SK-N-SH (cell line): ENCODE measurements at regions not wholly inside any gene's neighbourhood (a gene's known extent, or its start where the extent isn't known, plus 50 kb on each side); places are given as distances from the start of the nearest gene placed in this dataset.

ENCODE experiments used
- CTCF ChIA-PET: fragments of 300-600, 350-600 bp; formaldehyde crosslinking; extraction: SDS; loops from one replicate; lab custom pipeline; 2021; lab: Yijun Ruan, JAX
- POLR2A ChIA-PET: fragments of 350-600 bp; sonication (Branson Sonifier 250); formaldehyde crosslinking; extraction: SDS; loops from one replicate; lab custom pipeline; 2020; ENCODE audit warnings: antibody characterized with exemption, inconsistent platforms; lab: Yijun Ruan, JAX
- DNase-seq: peaks from one replicate; pipeline ENCODE4 v3.0.0; 2012
- H2AFZ ChIP-seq: fragments of 200-600 bp; sonication (generic); 2 replicates; pipeline ENCODE4 v1.8.1; 2016; ENCODE audit warnings: antibody characterized with exemption, mild to moderate bottlenecking, low read depth
- H3F3A ChIP-seq: fragments of 200-600 bp; sonication (generic); replicated peaks from 2 replicates; pipeline ENCODE3; 2016; ENCODE audit warnings: antibody characterized with exemption, mild to moderate bottlenecking; ENCODE audit not compliant: insufficient read depth
- H3K27ac ChIP-seq, 2 experiments: fragments of 200-500 bp in 1 of 2; fragments of 200-600 bp in 1 of 2; sonication (Bioruptor generic) in 1 of 2; sonication (generic), shearing (Covaris generic) in 1 of 2; 2 replicates each; pipeline versions ENCODE4 v1.5.1 to v1.6.1; 2014 to 2016; ENCODE audit warnings: low read depth in 2 of 2, inconsistent platforms in 1 of 2, low read length in 1 of 2, mild to moderate bottlenecking in 1 of 2, mixed read lengths in 1 of 2
- H3K27me3 ChIP-seq: fragments of 200-600 bp; sonication (generic), shearing (Covaris generic); 2 replicates; pipeline ENCODE4 v1.6.1; 2016; ENCODE audit warnings: mixed run types; ENCODE audit not compliant: insufficient read depth
- H3K36me3 ChIP-seq, 2 experiments: fragments of 200-500 bp in 1 of 2; fragments of 200-600 bp in 1 of 2; sonication (Bioruptor generic) in 1 of 2; sonication (generic) in 1 of 2; replicated peaks in 1 of 2; 2 replicates each; pipeline versions ENCODE3 to v1.5.1; 2014 to 2016; ENCODE audit warnings: low read length in 1 of 2, mild to moderate bottlenecking in 1 of 2; ENCODE audit not compliant: insufficient read depth in 2 of 2, control insufficient read depth in 1 of 2
- H3K4me1 ChIP-seq, 2 experiments: fragments of 200-500 bp in 1 of 2; fragments of 200-600 bp in 1 of 2; sonication (Bioruptor generic) in 1 of 2; sonication (generic), shearing (Covaris generic) in 1 of 2; 2 replicates each; pipeline versions ENCODE4 v1.5.1 to v1.6.1; 2014 to 2016; ENCODE audit warnings: low read depth in 1 of 2, low read length in 1 of 2, mixed run types in 1 of 2; ENCODE audit not compliant: insufficient read depth in 2 of 2, control insufficient read depth in 1 of 2
- H3K4me2 ChIP-seq: fragments of 200-600 bp; sonication (generic), shearing (Covaris generic); 2 replicates; pipeline ENCODE4 v1.6.1; 2017; ENCODE audit warnings: mixed run types
- H3K4me3 ChIP-seq, 2 experiments: fragments of 200-500 bp in 1 of 2; fragments of 200-600 bp in 1 of 2; sonication (Bioruptor generic) in 1 of 2; sonication (generic), shearing (Covaris generic) in 1 of 2; 2 replicates each; pipeline versions ENCODE4 v1.5.1 to v1.8.1; 2014 to 2016; ENCODE audit warnings: low read depth in 2 of 2, inconsistent platforms in 1 of 2, low read length in 1 of 2, mild to moderate bottlenecking in 1 of 2, mixed read lengths in 1 of 2, moderate library complexity in 1 of 2
- H3K79me2 ChIP-seq: fragments of 200-600 bp; sonication (generic); 2 replicates; pipeline ENCODE4 v1.8.1; 2017; ENCODE audit warnings: mild to moderate bottlenecking; ENCODE audit not compliant: insufficient read depth
- H3K9ac ChIP-seq: fragments of 200-600 bp; sonication (generic); 2 replicates; pipeline ENCODE4 v1.6.1; 2017; ENCODE audit warnings: mixed run types
- H3K9me2 ChIP-seq: fragments of 200-600 bp; sonication (generic); 2 replicates; pipeline ENCODE4 v1.6.1; 2017; ENCODE audit warnings: mixed run types
- H3K9me3 ChIP-seq: fragments of 200-600 bp; sonication (generic); 2 replicates; pipeline ENCODE4 v1.6.1; 2017; ENCODE audit warnings: mixed run types, mild to moderate bottlenecking, moderate library complexity
- H4K20me1 ChIP-seq: fragments of 200-600 bp; sonication (generic); 2 replicates; pipeline ENCODE4 v1.6.1; 2017; ENCODE audit warnings: mild to moderate bottlenecking, mixed run types; ENCODE audit not compliant: insufficient read depth
- CHD2 ChIP-seq: fragments of 150-350 bp; IDR thresholded peaks from 2 replicates; pipeline ENCODE4 v1.6.1; 2018; ENCODE audit warnings: low read length; ENCODE audit not compliant: partially characterized antibody
- CTCF ChIP-seq: fragments of 200-600 bp; sonication (generic); IDR thresholded peaks from 2 replicates; pipeline ENCODE4 v1.6.1; 2017; ENCODE audit warnings: antibody characterized with exemption, mild to moderate bottlenecking, moderate library complexity
- ELF1 ChIP-seq: IDR thresholded peaks from 2 replicates; pipeline ENCODE4 v1.4.0; 2012
- FOXJ3 ChIP-seq: sonication (generic); formaldehyde crosslinking; IDR thresholded peaks from 2 replicates; pipeline ENCODE4 v1.5.1; 2020; ENCODE audit warnings: mild to moderate bottlenecking, missing genetic modification reagents
- FOXM1 ChIP-seq: IDR thresholded peaks from 2 replicates; pipeline ENCODE4 v1.4.0; 2012; ENCODE audit warnings: low read depth, mild to moderate bottlenecking
- GABPA ChIP-seq: IDR thresholded peaks from 2 replicates; pipeline ENCODE4 v1.4.0; 2012; ENCODE audit warnings: low read depth, mild to moderate bottlenecking
- JUND ChIP-seq: IDR thresholded peaks from 2 replicates; pipeline ENCODE4 v1.4.0; 2012
- NFIC ChIP-seq: IDR thresholded peaks from 2 replicates; pipeline ENCODE4 v1.4.0; 2012; ENCODE audit warnings: borderline replicate concordance
- NRF1 ChIP-seq: IDR thresholded peaks from 2 replicates; pipeline ENCODE4 v1.6.1; 2012; ENCODE audit warnings: low read depth, mild to moderate bottlenecking, low read length
- POLR2AphosphoS5 ChIP-seq: IDR thresholded peaks from 2 replicates; pipeline ENCODE4 v1.6.1; 2012; ENCODE audit warnings: low read depth, low read length
- RCOR1 ChIP-seq: fragments of 150-350 bp; IDR thresholded peaks from 2 replicates; pipeline ENCODE4 v1.6.1; 2017; ENCODE audit warnings: antibody characterized with exemption, low read length
- REST ChIP-seq: IDR thresholded peaks from 2 replicates; pipeline ENCODE4 v1.6.1; 2012; ENCODE audit warnings: mild to moderate bottlenecking, low read depth, low read length, moderate library complexity
- RXRA ChIP-seq: IDR thresholded peaks from 2 replicates; pipeline ENCODE4 v1.4.0; 2012; ENCODE audit warnings: low read depth, mild to moderate bottlenecking, borderline replicate concordance
- SIN3A ChIP-seq: IDR thresholded peaks from 2 replicates; pipeline ENCODE4 v1.6.1; 2012; ENCODE audit warnings: low read depth, mild to moderate bottlenecking, low read length, moderate library complexity, borderline replicate concordance
- SMC3 ChIP-seq: IDR thresholded peaks from 2 replicates; pipeline ENCODE4 v1.6.1; 2012; ENCODE audit warnings: low read depth, low read length, improper control_type of control experiment
- TCF12 ChIP-seq: IDR thresholded peaks from 2 replicates; pipeline ENCODE4 v1.4.0; 2012
- USF2 ChIP-seq: fragments of 150-350 bp; IDR thresholded peaks from 2 replicates; pipeline ENCODE4 v1.6.1; 2017; ENCODE audit warnings: antibody characterized with exemption, low read length, low read depth, borderline replicate concordance
- ZBTB33 ChIP-seq: IDR thresholded peaks from 2 replicates; pipeline ENCODE4 v1.4.0; 2012; ENCODE audit warnings: low read depth, borderline replicate concordance
- WGBS: methylation state at CpG from one replicate; pipeline ENCODE4 v1.1.6; 2017; ENCODE audit warnings: low lambda C conversion rate; 5-methylcytosine and 5-hydroxymethylcytosine counted together

- H3K9ac ChIP-seq: peak overlapping the region; percentile 80
- peaks cover 87% of the 10 kb centered on the region for H3K79me2 ChIP-seq
- H3K9me3 ChIP-seq: no peaks in the 10 kb centered on the region
- no peak for TF ChIP-seq CTCF
- no peak for TF ChIP-seq SIN3A
- no peak for TF ChIP-seq POLR2AphosphoS5
- no peak for TF ChIP-seq GABPA
- TF ChIP-seq USF2: no peak
- no peak for TF ChIP-seq ELF1
- TF ChIP-seq RXRA: no peak
- no peak for TF ChIP-seq TCF12
- TF ChIP-seq RCOR1: no peak
- ChIA-PET CTCF (interaction anchor here (1.2 to 10.9 kb wide), 9 partner anchors 9 to 431 kb away, joined by 3 to 188 read pairs (median 5); no protein-coding TSS in a partner anchor), POLR2A (interaction anchor here (1.7 kb wide), 1 partner anchor 584 kb away, joined by 3 read pairs; the partner anchor contains the start of gene HPCAL4)
- peak overlapping the region; percentile 83 to 86 for H3K27ac ChIP-seq
- WGBS: 8% methylated on average over 8 of the region's 8 CpGs
- H3K4me3 ChIP-seq: peak overlapping the region; percentile 78 to 92
- no peaks in the 10 kb centered on the region for H3K36me3 ChIP-seq
- H3F3A ChIP-seq: peaks cover 29% of the 10 kb centered on the region
- H3K4me2 ChIP-seq: peak overlapping the region; percentile 79
- H3K4me1 ChIP-seq: peaks cover 29 to 47% of the 10 kb centered on the region in 2 experiments
- H2AFZ ChIP-seq: no peak overlapping the region
- no peaks in the 10 kb centered on the region for H3K27me3 ChIP-seq
- H3K9me2 ChIP-seq: no peaks in the 10 kb centered on the region
- DNase-seq: no peak
- H4K20me1 ChIP-seq: peaks cover 34% of the 10 kb centered on the region
These were observed 81.5 kb downstream of the NDUFS5 start for GRCh38 chr1:39107341-39108290.

- Histone ChIP-seq H3K9me2 (no peaks in the 10 kb centered on the region), H4K20me1 (peaks cover 54% of the 10 kb centered on the region), H3K27me3 (no peaks in the 10 kb centered on the region), H3K4me1 (peaks cover 22 to 29% of the 10 kb centered on the region in 2 experiments), H3K79me2 (peaks cover 96% of the 10 kb centered on the region), H3K27ac (peak overlapping the region in 1 of 2 experiments; percentile 93; a peak in 2 of 4 replicates), H3K4me2 (no peak overlapping the region), H3K9me3 (no peaks in the 10 kb centered on the region), H3K4me3 (no peak overlapping the region), H2AFZ (no peak overlapping the region), H3K9ac (no peak overlapping the region), H3K36me3 (no peaks in the 10 kb centered on the region), H3F3A (peaks cover 15% of the 10 kb centered on the region)
- TF ChIP-seq FOXM1: no peak
- no peak for TF ChIP-seq ZBTB33
- no peak for TF ChIP-seq REST
- no peak for TF ChIP-seq NRF1
- TF ChIP-seq JUND: no peak
- TF ChIP-seq SMC3: no peak
- no peak for TF ChIP-seq RCOR1
- no peak for TF ChIP-seq FOXJ3
- TF ChIP-seq NFIC: no peak
- TF ChIP-seq CHD2: no peak
- DNase-seq: no peak
- ChIA-PET CTCF (interaction anchor here (0.7 to 10.9 kb wide), 5 partner anchors 11 to 149 kb away, joined by 3 to 188 read pairs (median 4); no protein-coding TSS in a partner anchor), POLR2A (no interaction called here)
- 73% methylated on average over 2 of the region's 2 CpGs for WGBS
These were observed 83.5 kb downstream of the NDUFS5 start for GRCh38 chr1:39109644-39110043.
